HepG2 (cell line): ENCODE measurements at regions not wholly inside any gene's neighbourhood (a gene's known extent, or its start where the extent isn't known, plus 50 kb on each side); places are given as distances from the start of the nearest gene placed in this dataset.

Experiments
- ATAC-seq: fragments of 200-7000 bp; cut with Tn5 transposase; 3 replicates; pipeline ENCODE4 v1.9.1; 2020; ENCODE audit warnings: mild to moderate bottlenecking, moderate library complexity
- BruUV-seq: library from RNA; stranded (reverse); fragments of 400-500 nt; replicated peaks from 2 replicates; lab custom pipeline; 2021; lab: Mats Ljungman, UMichigan
- CTCF ChIA-PET: fragments of 300-600 bp; formaldehyde crosslinking; extraction: SDS; loops from one replicate; lab custom pipeline; 2021; ENCODE audit warnings: low total read pairs, inconsistent platforms, low intra/inter-chr PET ratio; lab: Yijun Ruan, JAX
- POLR2A ChIA-PET: fragments of 350-600 bp; sonication (Branson Sonifier 250); formaldehyde crosslinking; loops from one replicate; lab custom pipeline; 2020; ENCODE audit warnings: antibody characterized with exemption, inconsistent platforms; lab: Yijun Ruan, JAX
- DNase-seq: peaks from one replicate; pipeline ENCODE4 v3.0.0-alpha.2; 2015; ENCODE audit warnings: low spot score
- FAIRE-seq: peaks from 3 replicates; lab custom pipeline; 2011; peaks lifted over from hg19 to GRCh38; lab: Jason Lieb, UNC
- H2AFZ ChIP-seq: one replicate; pipeline ENCODE4 v1.6.1; 2011; ENCODE audit warnings: low read length, inconsistent platforms
- H3K27ac ChIP-seq: fragments of 300-600 bp; 3 replicates; pipeline ENCODE4 v1.8.0; 2011; ENCODE audit warnings: mixed run types, mild to moderate bottlenecking, mixed read lengths, low read length, inconsistent platforms; ENCODE audit not compliant: insufficient read depth; ENCODE audit errors: extremely low read length
- H3K27me3 ChIP-seq, 2 experiments: fragments of 200-600 bp in 1 of 2; 2 replicates in 1 of 2; 3 replicates in 1 of 2; pipeline versions ENCODE4 v1.6.0 to v1.8.0; 2011; ENCODE audit warnings: low read length in 2 of 2, mild to moderate bottlenecking in 2 of 2, moderate library complexity in 2 of 2, inconsistent platforms in 1 of 2; ENCODE audit not compliant: insufficient read depth in 2 of 2, control insufficient read depth in 1 of 2
- H3K36me3 ChIP-seq, 2 experiments: fragments of 200-600 bp in 1 of 2; replicated peaks in 1 of 2; 2 replicates in 1 of 2; 3 replicates in 1 of 2; pipeline versions ENCODE4 v1.5.1 to v1.8.0; 2011; ENCODE audit warnings: low read length in 2 of 2, inconsistent platforms in 1 of 2; ENCODE audit not compliant: insufficient read depth in 2 of 2, control insufficient read depth in 1 of 2
- H3K4me1 ChIP-seq: 2 replicates; pipeline ENCODE4 v1.5.1; 2012; ENCODE audit warnings: low read length, inconsistent platforms; ENCODE audit not compliant: insufficient read depth
- H3K4me2 ChIP-seq: 2 replicates; pipeline ENCODE4 v1.6.0; 2011; ENCODE audit warnings: low read depth, low read length, inconsistent platforms
- H3K4me3 ChIP-seq, 3 experiments: fragments of 200-600 bp in 1 of 3; sonication (generic), shearing (Covaris generic) in 1 of 3; replicated peaks in 1 of 3; 2 replicates each; pipeline ENCODE4 v1.5.1; 2011 to 2016; ENCODE audit warnings: low read length in 3 of 3, inconsistent platforms in 2 of 3, low read depth in 2 of 3, mild to moderate bottlenecking in 2 of 3, control low read depth in 1 of 3, mixed read lengths in 1 of 3; ENCODE audit not compliant: insufficient read depth in 1 of 3
- H3K79me2 ChIP-seq: one replicate; pipeline ENCODE4 v1.6.1; 2011; ENCODE audit warnings: low read length, inconsistent platforms; ENCODE audit not compliant: insufficient read depth
- H3K9ac ChIP-seq: 2 replicates; pipeline ENCODE4 v1.6.0; 2011; ENCODE audit warnings: mild to moderate bottlenecking, low read depth, low read length, inconsistent platforms; ENCODE audit not compliant: insufficient read depth
- H3K9me3 ChIP-seq: 2 replicates; pipeline ENCODE4 v1.5.1; 2012; ENCODE audit warnings: mild to moderate bottlenecking, low read length
- H4K20me1 ChIP-seq: 2 replicates; pipeline ENCODE4 v1.6.0; 2011; ENCODE audit warnings: inconsistent platforms, mild to moderate bottlenecking, low read length, moderate library complexity; ENCODE audit not compliant: insufficient read depth
- BCL6 ChIP-seq: IDR thresholded peaks from 2 replicates; pipeline ENCODE4 v1.6.1; 2016; ENCODE audit warnings: missing genetic modification reagents, missing compliant biosample characterization
- ELF1 ChIP-seq: sonication (generic); formaldehyde crosslinking; IDR thresholded peaks from 2 replicates; pipeline ENCODE4 v1.4.0; 2020; ENCODE audit warnings: missing genetic modification reagents
- HMG20A ChIP-seq: IDR thresholded peaks from 2 replicates; pipeline ENCODE4 v1.6.1; 2016; ENCODE audit warnings: borderline replicate concordance
- KLF12 ChIP-seq: sonication (generic); formaldehyde crosslinking; IDR thresholded peaks from 2 replicates; pipeline ENCODE4 v1.4.0; 2020; ENCODE audit warnings: missing genetic modification reagents, borderline replicate concordance
- MAZ ChIP-seq, 2 experiments: sonication (generic) in 1 of 2; formaldehyde crosslinking in 1 of 2; IDR thresholded peaks; 2 replicates each; pipeline versions ENCODE4 v1.5.0 to v1.6.1; 2012 to 2020; ENCODE audit warnings: low read depth in 2 of 2, mild to moderate bottlenecking in 2 of 2, borderline replicate concordance in 1 of 2, improper control_type of control experiment in 1 of 2, low read length in 1 of 2, missing genetic modification reagents in 1 of 2, moderate library complexity in 1 of 2
- ONECUT2 ChIP-seq: sonication (generic); formaldehyde crosslinking; IDR thresholded peaks from 2 replicates; pipeline ENCODE4 v1.4.0; 2020; ENCODE audit warnings: missing genetic modification reagents
- PAF1 ChIP-seq: IDR thresholded peaks from 2 replicates; pipeline ENCODE4 v1.6.1; 2016; ENCODE audit warnings: missing genetic modification reagents, missing compliant biosample characterization
- PBX3 ChIP-seq: sonication (generic); formaldehyde crosslinking; IDR thresholded peaks from 2 replicates; pipeline ENCODE4 v1.8.1; 2023; ENCODE audit warnings: missing genetic modification reagents, inconsistent platforms, borderline replicate concordance
- RBM22 ChIP-seq: fragments of 200-400 bp; formaldehyde crosslinking; optimal IDR thresholded peaks from 2 replicates; pipeline ENCODE3; 2017; ENCODE audit warnings: mild to moderate bottlenecking, low read length, moderate library complexity
- RCOR2 ChIP-seq: IDR thresholded peaks from 2 replicates; pipeline ENCODE4 v1.6.1; 2016; ENCODE audit warnings: missing biosample characterization, missing genetic modification reagents
- SRSF4 ChIP-seq: fragments of 200-400 bp; formaldehyde crosslinking; IDR thresholded peaks from one replicate; pipeline ENCODE4 v1.6.1; 2018; ENCODE audit warnings: mild to moderate bottlenecking, low read depth, low read length, moderate library complexity; ENCODE audit not compliant: poor library complexity, severe bottlenecking
- THAP11 ChIP-seq: IDR thresholded peaks from 2 replicates; pipeline ENCODE4 v1.6.1; 2016; ENCODE audit warnings: missing biosample characterization, missing genetic modification reagents
- ZFP36L2 ChIP-seq: sonication (generic); formaldehyde crosslinking; IDR thresholded peaks from 2 replicates; pipeline ENCODE4 v1.4.0; 2020; ENCODE audit warnings: missing genetic modification reagents
- ZNF354B ChIP-seq: sonication (generic); formaldehyde crosslinking; IDR thresholded peaks from 2 replicates; pipeline ENCODE4 v1.8.0; 2022; ENCODE audit warnings: mild to moderate bottlenecking, missing genetic modification reagents
- ZNF414 ChIP-seq: sonication (generic); formaldehyde crosslinking; IDR thresholded peaks from 2 replicates; pipeline ENCODE4 v1.5.0; 2020; ENCODE audit warnings: missing genetic modification reagents
- ZNF512 ChIP-seq: sonication (generic); formaldehyde crosslinking; IDR thresholded peaks from 2 replicates; pipeline ENCODE4 v1.4.0; 2020; ENCODE audit warnings: mild to moderate bottlenecking, missing genetic modification reagents
- ZNF577 ChIP-seq: sonication (generic); formaldehyde crosslinking; IDR thresholded peaks from 2 replicates; pipeline ENCODE4 v1.4.0; 2020; ENCODE audit warnings: mild to moderate bottlenecking, low read depth, missing genetic modification reagents, borderline replicate concordance
- ZNF672 ChIP-seq: sonication (generic); formaldehyde crosslinking; IDR thresholded peaks from 2 replicates; pipeline ENCODE4 v1.8.1; 2022; ENCODE audit warnings: missing genetic modification reagents
- ZNF747 ChIP-seq: sonication (generic); formaldehyde crosslinking; IDR thresholded peaks from 2 replicates; pipeline ENCODE4 v1.8.1; 2023; ENCODE audit warnings: missing genetic modification reagents, mild to moderate bottlenecking, borderline replicate concordance
- WGBS: methylation state at CpG from one replicate; pipeline ENCODE4 v1.1.6; 2017; ENCODE audit warnings: low lambda C conversion rate; 5-methylcytosine and 5-hydroxymethylcytosine counted together
- in situ Hi-C: cut with HindIII; loops from 2 replicates; pipeline ENCODE4 v1.10.0; 2017; ENCODE audit warnings: low pct_unique_long_range_greater_than_20kb; ENCODE audit not compliant: extremely low pct_ligation_motif_present
- intact Hi-C: fragments of 100-400 bp; cut with micrococcal nuclease; formaldehyde crosslinking; loops from one replicate; pipeline ENCODE4 v1.10.0; 2022; ENCODE audit not compliant: unreplicated experiment

- Histone ChIP-seq H3K4me3 (no peak overlapping the region), H3K36me3 (no peaks in the 10 kb centered on the region), H3K9me3 (no peaks in the 10 kb centered on the region), H3K27ac (no peak overlapping the region), H3K4me2 (no peak overlapping the region), H3K27me3 (no peaks in the 10 kb centered on the region), H3K79me2 (no peaks in the 10 kb centered on the region), H3K4me1 (no peaks in the 10 kb centered on the region), H2AFZ (no peak overlapping the region), H3K9ac (no peak overlapping the region)
- DNase-seq (no peak), ATAC-seq (no peak), FAIRE-seq (no peak)
- POLR2A ChIA-PET = no interaction called here
- BruUV-seq = no TSS peak
- TF ChIP-seq THAP11 = no peak
- no peak for TF ChIP-seq ZNF747 (CRISPR knock-in tag)
- no peak for TF ChIP-seq ELF1 (CRISPR knock-in tag)
- TF ChIP-seq KLF12 = no peak
- TF ChIP-seq PBX3 = no peak
- TF ChIP-seq, all 625 proteins: peak for 0
- CTCF ChIA-PET = no interaction called here
- in situ Hi-C loops = no loop called here
- H4K20me1 ChIP-seq = no peaks in the 10 kb centered on the region
- intact Hi-C loops = no loop called here
Measured at GRCh38 chr12:42812086-42812485, 222.5 kb upstream of the PRICKLE1 start.

- H3K4me2 ChIP-seq = no peak overlapping the region
- no peaks in the 10 kb centered on the region for H4K20me1 ChIP-seq
- no peak for FAIRE-seq
- in situ Hi-C loops = no loop called here
- ChIA-PET CTCF (no interaction called here), POLR2A (no interaction called here)
- H3K27ac ChIP-seq = no peak overlapping the region
- no peaks in the 10 kb centered on the region for H3K4me1 ChIP-seq
- no peaks in the 10 kb centered on the region for H3K9me3 ChIP-seq
- WGBS = 3% methylated on average over 3 of the region's 3 CpGs
- H3K9ac ChIP-seq = no peak overlapping the region
- H3K79me2 ChIP-seq = no peaks in the 10 kb centered on the region
- H3K36me3 ChIP-seq = no peaks in the 10 kb centered on the region
- no peak overlapping the region for H3K4me3 ChIP-seq
- no peak for ATAC-seq
- DNase-seq = no peak
- H3K27me3 ChIP-seq = no peaks in the 10 kb centered on the region
- H2AFZ ChIP-seq = no peak overlapping the region
- BruUV-seq = no TSS peak
- intact Hi-C loops = no loop called here
- no peak for TF ChIP-seq SRSF4
- TF ChIP-seq ZFP36L2 (CRISPR knock-in tag) = no peak
- no peak for TF ChIP-seq BCL6 (CRISPR knock-in tag)
- no peak for TF ChIP-seq ZNF672 (CRISPR knock-in tag)
- no peak for TF ChIP-seq ZNF414 (CRISPR knock-in tag)
- no peak for TF ChIP-seq RCOR2 (CRISPR knock-in tag)
- no peak for TF ChIP-seq MAZ (IDR thresholded peaks at IDR 0.05; ENCODE audit: borderline replicate concordance, low read depth, low read length)
- TF ChIP-seq MAZ (CRISPR knock-in tag; IDR thresholded peaks at IDR 0.05; ENCODE audit: low read depth) = no peak
- no peak for TF ChIP-seq ZNF512 (CRISPR knock-in tag)
- no peak for TF ChIP-seq HMG20A (CRISPR knock-in tag)
- no peak for TF ChIP-seq ONECUT2 (CRISPR knock-in tag)
- TF ChIP-seq ZNF577 = no peak
- TF ChIP-seq ZNF354B (CRISPR knock-in tag) = no peak
- TF ChIP-seq PAF1 = no peak
- no peak for TF ChIP-seq RBM22
Measured at GRCh38 chr12:42810006-42810405, 220.5 kb upstream of the PRICKLE1 start.
